ENCODE measurements at regions not wholly inside any gene's neighbourhood (a gene's known extent, or its start where the extent isn't known, plus 50 kb on each side); places are given as distances from the start of the nearest gene placed in this dataset.

DNA sequence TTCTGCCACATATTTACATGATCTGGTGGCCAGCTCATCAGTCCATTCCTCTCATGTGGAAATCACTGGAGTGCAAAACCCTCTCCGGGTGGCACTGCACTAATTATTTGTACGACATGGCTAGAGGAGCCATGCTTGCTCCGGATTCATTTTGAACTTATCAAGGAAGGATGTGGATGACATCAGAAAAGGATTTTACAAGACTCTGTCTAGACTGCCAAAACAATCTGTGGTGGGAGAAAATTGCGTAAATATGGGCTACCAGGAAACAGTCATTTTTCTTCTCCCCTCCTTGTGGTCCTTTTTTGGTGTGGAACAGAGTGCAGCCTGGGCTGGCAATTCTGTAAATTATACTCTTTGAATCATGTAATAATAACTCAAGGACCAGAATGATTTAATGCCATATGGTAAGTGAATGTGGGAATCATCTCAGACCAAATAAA, 123.4 kb upstream of the IFNE start:
- no peak overlapping the region for H3K4me3 ChIP-seq (replicated peaks; ENCODE audit: low read depth, low read length)
- no peaks in the 10 kb centered on the region; the same call in 1 of the 2 replicates for H3K27me3 ChIP-seq (replicated peaks; ENCODE audit: control insufficient read depth, insufficient read depth, low read length)
- DNase-seq (ENCODE audit: extremely low read depth, insufficient read length) = no peak
- TF ChIP-seq, protein P1, sequence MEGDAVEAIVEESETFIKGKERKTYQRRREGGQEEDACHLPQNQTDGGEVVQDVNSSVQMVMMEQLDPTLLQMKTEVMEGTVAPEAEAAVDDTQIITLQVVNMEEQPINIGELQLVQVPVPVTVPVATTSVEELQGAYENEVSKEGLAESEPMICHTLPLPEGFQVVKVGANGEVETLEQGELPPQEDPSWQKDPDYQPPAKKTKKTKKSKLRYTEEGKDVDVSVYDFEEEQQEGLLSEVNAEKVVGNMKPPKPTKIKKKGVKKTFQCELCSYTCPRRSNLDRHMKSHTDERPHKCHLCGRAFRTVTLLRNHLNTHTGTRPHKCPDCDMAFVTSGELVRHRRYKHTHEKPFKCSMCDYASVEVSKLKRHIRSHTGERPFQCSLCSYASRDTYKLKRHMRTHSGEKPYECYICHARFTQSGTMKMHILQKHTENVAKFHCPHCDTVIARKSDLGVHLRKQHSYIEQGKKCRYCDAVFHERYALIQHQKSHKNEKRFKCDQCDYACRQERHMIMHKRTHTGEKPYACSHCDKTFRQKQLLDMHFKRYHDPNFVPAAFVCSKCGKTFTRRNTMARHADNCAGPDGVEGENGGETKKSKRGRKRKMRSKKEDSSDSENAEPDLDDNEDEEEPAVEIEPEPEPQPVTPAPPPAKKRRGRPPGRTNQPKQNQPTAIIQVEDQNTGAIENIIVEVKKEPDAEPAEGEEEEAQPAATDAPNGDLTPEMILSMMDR (IDR thresholded peaks at IDR 0.05; ENCODE audit: insufficient read depth, low read length, poor library complexity, severe bottlenecking) = no peak
- no peaks in the 10 kb centered on the region for H3K36me3 ChIP-seq (ENCODE audit: control insufficient read depth, insufficient read depth, low read length)

DNA sequence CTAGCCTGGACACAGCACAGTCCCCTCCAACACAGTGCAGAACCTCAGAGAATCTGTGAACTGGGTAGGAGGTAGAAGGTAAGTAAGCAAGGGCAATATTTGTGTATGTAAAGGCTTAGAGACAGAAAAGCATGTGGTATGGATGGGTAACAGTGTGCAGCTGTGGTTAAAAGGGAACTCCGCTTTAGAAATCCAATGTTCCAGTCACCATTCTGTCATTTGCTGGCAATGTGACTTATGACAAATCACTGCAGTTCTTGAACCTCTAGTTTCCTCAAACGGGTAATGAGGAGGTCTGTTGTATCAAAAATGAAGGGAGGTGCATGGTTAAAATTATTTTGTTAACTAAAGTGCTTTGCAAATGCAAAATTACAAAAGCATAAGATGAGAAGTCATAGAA, 125.5 kb upstream of the IFNE start:
- Histone ChIP-seq H3K27me3 (replicated peaks; ENCODE audit: control insufficient read depth, insufficient read depth, low read length) (no peaks in the 10 kb centered on the region), H3K4me3 (replicated peaks; ENCODE audit: low read depth, low read length) (no peak overlapping the region), H3K36me3 (ENCODE audit: control insufficient read depth, insufficient read depth, low read length) (no peaks in the 10 kb centered on the region)
- TF ChIP-seq, protein P1 (IDR thresholded peaks at IDR 0.05; ENCODE audit: insufficient read depth, low read length, poor library complexity, severe bottlenecking) = no peak
- no peak for DNase-seq (ENCODE audit: extremely low read depth, insufficient read length)

DNA sequence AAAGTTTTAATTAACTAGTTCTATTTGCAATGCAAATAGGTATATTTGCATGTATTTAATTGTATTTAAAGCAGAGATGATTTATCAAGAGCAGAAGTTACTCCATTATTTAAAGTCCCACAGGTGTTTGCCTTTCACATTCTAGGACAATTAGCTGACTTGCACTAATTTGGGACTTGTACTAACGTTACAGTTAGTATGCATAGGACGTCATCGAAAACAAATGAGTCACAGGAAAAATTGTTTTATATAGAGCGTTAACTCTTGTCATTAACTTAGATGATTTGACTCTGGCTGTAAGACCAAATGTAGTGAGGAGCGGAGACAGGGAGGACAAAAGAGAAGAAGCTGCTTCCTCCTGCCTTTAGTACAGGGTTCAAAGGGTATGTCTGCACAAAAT, 126.1 kb upstream of the IFNE start:
- Histone ChIP-seq H3K4me3 (replicated peaks; ENCODE audit: low read depth, low read length) (no peak overlapping the region), H3K27me3 (replicated peaks; ENCODE audit: control insufficient read depth, insufficient read depth, low read length) (no peaks in the 10 kb centered on the region), H3K36me3 (ENCODE audit: control insufficient read depth, insufficient read depth, low read length) (no peaks in the 10 kb centered on the region)
- DNase-seq (ENCODE audit: extremely low read depth, insufficient read length) = no peak
- TF ChIP-seq, protein P1 (IDR thresholded peaks at IDR 0.05; ENCODE audit: insufficient read depth, low read length, poor library complexity, severe bottlenecking) = no peak

DNA sequence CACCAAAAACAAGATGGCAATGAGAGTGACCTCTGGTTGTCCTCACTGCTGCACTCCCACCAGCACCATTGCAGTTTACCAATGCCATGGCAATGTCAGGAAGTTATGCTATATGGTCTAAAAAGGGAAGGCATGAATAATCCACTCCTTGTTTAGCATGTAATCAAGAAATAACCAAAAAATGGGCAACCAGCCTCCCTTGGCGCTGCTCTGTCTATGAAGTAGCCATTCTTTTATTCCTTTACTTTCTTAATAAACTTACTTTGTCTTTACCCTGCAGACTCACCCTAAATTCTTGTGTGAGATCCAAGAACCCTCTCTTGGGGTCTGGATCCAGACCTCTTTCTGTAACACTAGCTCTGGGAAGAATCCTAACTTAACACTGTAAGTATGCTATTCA, 127.4 kb upstream of the IFNE start:
- H3K27me3 ChIP-seq (replicated peaks; ENCODE audit: control insufficient read depth, insufficient read depth, low read length) = no peaks in the 10 kb centered on the region
- no peak overlapping the region for H3K4me3 ChIP-seq (replicated peaks; ENCODE audit: low read depth, low read length)
- DNase-seq (ENCODE audit: extremely low read depth, insufficient read length) = no peak
- TF ChIP-seq, protein P1 (IDR thresholded peaks at IDR 0.05; ENCODE audit: insufficient read depth, low read length, poor library complexity, severe bottlenecking) = no peak
- no peaks in the 10 kb centered on the region for H3K36me3 ChIP-seq (ENCODE audit: control insufficient read depth, insufficient read depth, low read length)

DNA sequence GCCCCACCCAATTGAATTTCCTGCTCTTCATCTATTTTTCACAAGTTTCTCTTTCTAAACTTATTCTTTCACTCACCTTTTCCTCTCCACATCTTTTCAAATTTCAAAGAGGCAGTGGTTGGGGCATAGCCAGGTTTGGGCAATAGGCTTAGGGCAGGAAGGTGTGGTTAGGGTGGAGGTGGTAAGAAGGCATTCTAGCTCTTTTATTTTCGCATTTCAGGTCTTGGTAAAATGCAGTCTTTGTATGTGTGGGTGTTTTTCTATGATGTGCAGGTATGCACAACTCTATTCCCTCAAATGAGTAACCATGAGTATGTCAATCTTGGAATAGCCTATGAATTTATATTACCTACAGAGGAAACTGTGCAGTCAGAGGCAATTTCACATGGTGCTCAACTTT, 129.8 kb upstream of the IFNE start:
- no peak for DNase-seq (ENCODE audit: extremely low read depth, insufficient read length)
- TF ChIP-seq, protein P1 (IDR thresholded peaks at IDR 0.05; ENCODE audit: insufficient read depth, low read length, poor library complexity, severe bottlenecking) = no peak
- no peaks in the 10 kb centered on the region for H3K36me3 ChIP-seq (ENCODE audit: control insufficient read depth, insufficient read depth, low read length)
- no peaks in the 10 kb centered on the region for H3K27me3 ChIP-seq (replicated peaks; ENCODE audit: control insufficient read depth, insufficient read depth, low read length)
- H3K4me3 ChIP-seq (replicated peaks; ENCODE audit: low read depth, low read length) = no peak overlapping the region

DNA sequence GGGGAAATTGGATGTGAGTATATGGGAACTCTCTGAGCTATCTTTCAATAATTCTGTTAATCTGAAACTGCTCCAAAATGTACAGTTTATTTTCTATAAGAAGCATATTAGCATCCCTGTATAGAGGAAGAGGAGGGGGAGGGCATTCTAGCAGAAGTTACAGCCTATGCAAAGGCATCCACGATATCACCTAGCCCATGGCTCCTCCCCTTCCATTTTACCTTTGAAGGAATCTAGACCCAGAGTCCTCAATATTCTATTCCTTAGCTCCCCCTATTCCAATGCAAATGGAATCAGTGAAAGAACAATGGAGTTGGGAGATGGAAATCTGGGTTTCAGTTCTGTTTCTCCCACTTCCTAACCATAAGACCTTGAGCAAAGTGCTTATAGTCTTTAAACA, 132.9 kb upstream of the IFNE start:
- H3K4me3 ChIP-seq (replicated peaks; ENCODE audit: low read depth, low read length) = no peak overlapping the region
- H3K27me3 ChIP-seq (replicated peaks; ENCODE audit: control insufficient read depth, insufficient read depth, low read length) = no peaks in the 10 kb centered on the region
- TF ChIP-seq, protein P1 (IDR thresholded peaks at IDR 0.05; ENCODE audit: insufficient read depth, low read length, poor library complexity, severe bottlenecking) = no peak
- no peak for DNase-seq (ENCODE audit: extremely low read depth, insufficient read length)
- H3K36me3 ChIP-seq (ENCODE audit: control insufficient read depth, insufficient read depth, low read length) = no peaks in the 10 kb centered on the region

Data from GM06990 (cell line).